ENCODE measurements at regions not wholly inside any gene's neighbourhood (a gene's known extent, or its start where the extent isn't known, plus 50 kb on each side); places are given as distances from the start of the nearest gene placed in this dataset.

GRCh38 chr13:110056640-110057039 lies 250.3 kb downstream of the COL4A1 start:
- Histone ChIP-seq H3K4me3 (no peak overlapping the region), H3K27me3 (no peaks in the 10 kb centered on the region), H3K36me3 (no peaks in the 10 kb centered on the region), H3K9me3 (ENCODE audit: low read depth) (no peaks in the 10 kb centered on the region), H3K4me1 (ENCODE audit: low read depth) (no peaks in the 10 kb centered on the region), H3K27ac (no peak overlapping the region)
- no peak for TF ChIP-seq CTCF (IDR thresholded peaks at IDR 0.05; ENCODE audit: low read depth, low read length)
- DNase-seq (ENCODE audit: low read depth in 1 of 2, low spot score in 1 of 2), result no peak

GRCh38 chr13:110055089-110055488 lies 251.9 kb downstream of the COL4A1 start:
- Histone ChIP-seq H3K4me3 (no peak overlapping the region), H3K27ac (no peak overlapping the region), H3K36me3 (no peaks in the 10 kb centered on the region), H3K27me3 (no peaks in the 10 kb centered on the region), H3K9me3 (ENCODE audit: low read depth) (no peaks in the 10 kb centered on the region), H3K4me1 (ENCODE audit: low read depth) (no peaks in the 10 kb centered on the region)
- no peak for DNase-seq (ENCODE audit: low read depth in 1 of 2, low spot score in 1 of 2)
- TF ChIP-seq CTCF (IDR thresholded peaks at IDR 0.05; ENCODE audit: low read depth, low read length), result no peak

- no peak for DNase-seq (ENCODE audit: low read depth in 1 of 2, low spot score in 1 of 2)
- Histone ChIP-seq H3K27ac (no peak overlapping the region), H3K27me3 (no peaks in the 10 kb centered on the region), H3K4me3 (no peak overlapping the region), H3K4me1 (ENCODE audit: low read depth) (no peaks in the 10 kb centered on the region), H3K36me3 (no peaks in the 10 kb centered on the region), H3K9me3 (ENCODE audit: low read depth) (no peaks in the 10 kb centered on the region)
- no peak for TF ChIP-seq CTCF (IDR thresholded peaks at IDR 0.05; ENCODE audit: low read depth, low read length)
Measured at GRCh38 chr13:110054041-110054440, 252.9 kb downstream of the COL4A1 start.

GRCh38 chr13:110047496-110047895 lies 259.5 kb downstream of the COL4A1 start:
- H3K9me3 ChIP-seq (ENCODE audit: low read depth), result no peaks in the 10 kb centered on the region
- H3K36me3 ChIP-seq, result no peaks in the 10 kb centered on the region
- peaks cover 4% of the 10 kb centered on the region for H3K4me1 ChIP-seq (ENCODE audit: low read depth)
- H3K27ac ChIP-seq, result no peak overlapping the region
- no peak for TF ChIP-seq CTCF (IDR thresholded peaks at IDR 0.05; ENCODE audit: low read depth, low read length)
- H3K4me3 ChIP-seq, result no peak overlapping the region
- no peaks in the 10 kb centered on the region for H3K27me3 ChIP-seq
- peak; percentile 42 to 99 for DNase-seq (ENCODE audit: low read depth in 1 of 2, low spot score in 1 of 2)

GRCh38 chr13:110046811-110047210 lies 260.1 kb downstream of the COL4A1 start:
- H3K36me3 ChIP-seq, result no peaks in the 10 kb centered on the region
- no peak overlapping the region for H3K4me3 ChIP-seq
- DNase-seq (ENCODE audit: low read depth in 1 of 2, low spot score in 1 of 2), result no peak
- H3K27ac ChIP-seq, result no peak overlapping the region
- peaks cover 4% of the 10 kb centered on the region for H3K4me1 ChIP-seq (ENCODE audit: low read depth)
- H3K9me3 ChIP-seq (ENCODE audit: low read depth), result no peaks in the 10 kb centered on the region
- TF ChIP-seq CTCF (IDR thresholded peaks at IDR 0.05; ENCODE audit: low read depth, low read length), result no peak
- H3K27me3 ChIP-seq, result no peaks in the 10 kb centered on the region

GRCh38 chr13:110045919-110046318 lies 259.5 kb upstream of the IRS2 start:
- no peaks in the 10 kb centered on the region for H3K27me3 ChIP-seq
- H3K36me3 ChIP-seq, result no peaks in the 10 kb centered on the region
- no peak for TF ChIP-seq CTCF (IDR thresholded peaks at IDR 0.05; ENCODE audit: low read depth, low read length)
- no peaks in the 10 kb centered on the region for H3K9me3 ChIP-seq (ENCODE audit: low read depth)
- H3K27ac ChIP-seq, result no peak overlapping the region
- peaks cover 4% of the 10 kb centered on the region for H3K4me1 ChIP-seq (ENCODE audit: low read depth)
- no peak for DNase-seq (ENCODE audit: low read depth in 1 of 2, low spot score in 1 of 2)
- no peak overlapping the region for H3K4me3 ChIP-seq

Measured in cardiac muscle cell (in vitro differentiated cells and primary cell).